Fibroblast of pulmonary artery (primary cell): ENCODE measurements at regions not wholly inside any gene's neighbourhood (a gene's known extent, or its start where the extent isn't known, plus 50 kb on each side); places are given as distances from the start of the nearest gene placed in this dataset.

Source experiments
- DNase-seq: peaks from one replicate; pipeline ENCODE4 v3.0.0-alpha.2; 2010; ENCODE audit warnings: low read depth
- H3K4me3 ChIP-seq: replicated peaks from 2 replicates; pipeline ENCODE4 v1.5.1; 2011; ENCODE audit warnings: low read depth, mild to moderate bottlenecking, control low read depth, low read length, moderate library complexity
- TF ChIP-seq, protein P1 (sequence below): IDR thresholded peaks from 2 replicates; pipeline ENCODE4 v1.5.1; 2011; ENCODE audit warnings: mild to moderate bottlenecking, control low read depth, low read length, inconsistent platforms; ENCODE audit errors: missing control alignments

DNA sequence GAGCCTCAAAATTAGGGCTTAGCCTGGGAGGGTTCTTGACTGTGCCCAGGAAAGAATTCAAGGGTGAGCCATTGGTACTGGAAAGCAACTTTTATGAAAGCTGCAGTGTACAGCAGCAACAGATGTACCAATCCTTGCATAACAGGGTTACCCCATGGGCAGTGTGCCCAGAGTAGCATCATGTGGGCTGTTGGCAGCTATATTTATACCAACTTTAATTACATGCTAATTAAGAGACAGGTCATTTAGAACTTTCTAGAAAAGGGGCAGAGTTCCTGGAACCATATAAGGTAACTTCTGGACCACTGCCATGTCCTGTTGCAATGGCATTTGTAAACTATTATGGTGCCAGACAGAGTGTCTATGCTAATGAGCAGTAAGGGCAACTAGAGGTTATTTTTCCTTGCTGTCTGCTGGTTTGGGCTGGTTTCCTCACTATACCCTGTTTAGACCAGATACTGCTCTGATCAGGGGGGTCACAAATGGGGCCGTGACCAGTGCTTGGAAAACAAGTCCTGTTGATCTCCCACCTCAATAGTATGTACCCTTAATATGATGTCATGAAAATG, 1120.5 kb upstream of the RAG2 start:
- peak; percentile 41 for DNase-seq
- H3K4me3 ChIP-seq: no peak overlapping the region
- TF ChIP-seq, protein P1, sequence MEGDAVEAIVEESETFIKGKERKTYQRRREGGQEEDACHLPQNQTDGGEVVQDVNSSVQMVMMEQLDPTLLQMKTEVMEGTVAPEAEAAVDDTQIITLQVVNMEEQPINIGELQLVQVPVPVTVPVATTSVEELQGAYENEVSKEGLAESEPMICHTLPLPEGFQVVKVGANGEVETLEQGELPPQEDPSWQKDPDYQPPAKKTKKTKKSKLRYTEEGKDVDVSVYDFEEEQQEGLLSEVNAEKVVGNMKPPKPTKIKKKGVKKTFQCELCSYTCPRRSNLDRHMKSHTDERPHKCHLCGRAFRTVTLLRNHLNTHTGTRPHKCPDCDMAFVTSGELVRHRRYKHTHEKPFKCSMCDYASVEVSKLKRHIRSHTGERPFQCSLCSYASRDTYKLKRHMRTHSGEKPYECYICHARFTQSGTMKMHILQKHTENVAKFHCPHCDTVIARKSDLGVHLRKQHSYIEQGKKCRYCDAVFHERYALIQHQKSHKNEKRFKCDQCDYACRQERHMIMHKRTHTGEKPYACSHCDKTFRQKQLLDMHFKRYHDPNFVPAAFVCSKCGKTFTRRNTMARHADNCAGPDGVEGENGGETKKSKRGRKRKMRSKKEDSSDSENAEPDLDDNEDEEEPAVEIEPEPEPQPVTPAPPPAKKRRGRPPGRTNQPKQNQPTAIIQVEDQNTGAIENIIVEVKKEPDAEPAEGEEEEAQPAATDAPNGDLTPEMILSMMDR: no peak

DNA sequence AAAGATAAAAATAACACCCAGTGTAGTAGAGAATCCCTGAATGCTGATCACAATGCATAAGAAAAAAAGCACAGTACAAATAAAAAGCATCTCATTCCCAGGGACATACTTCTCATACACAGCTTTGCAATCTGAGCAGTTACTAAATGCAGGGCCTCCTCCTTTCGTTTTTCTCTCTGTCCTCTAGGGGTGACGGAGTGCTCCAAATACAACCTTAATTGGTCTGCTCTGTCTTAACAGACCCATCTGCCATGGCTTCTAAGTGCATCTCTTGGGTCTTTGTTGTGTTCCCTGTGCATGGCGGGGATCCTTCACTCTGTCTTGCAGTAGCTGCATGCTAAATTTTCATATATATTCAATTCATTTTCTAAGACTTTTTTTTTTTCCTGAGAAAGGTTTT, 1114.2 kb upstream of the RAG2 start:
- TF ChIP-seq, protein P1: peak; percentile 38

DNA sequence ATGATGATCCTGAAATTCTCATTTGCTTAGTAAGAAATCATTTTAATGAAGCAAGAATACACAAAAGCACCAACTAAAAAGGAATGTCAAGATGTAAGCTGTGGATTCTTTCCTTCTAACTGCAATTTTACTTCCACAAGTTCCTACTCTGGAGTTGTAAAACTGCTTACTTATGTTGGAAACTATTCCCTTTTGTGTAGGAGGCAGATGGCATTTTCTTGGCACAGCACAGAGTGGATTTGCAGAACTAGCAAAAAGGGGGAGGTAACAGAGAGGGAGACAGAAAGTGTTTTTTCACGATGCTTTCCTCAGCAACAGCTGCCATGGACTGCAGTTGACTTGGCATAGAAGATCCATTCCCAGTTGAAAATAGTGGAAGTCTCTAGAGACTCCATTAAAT, 1112.0 kb upstream of the RAG2 start:
- DNase-seq: peak; percentile 89
- TF ChIP-seq, protein P1: no peak
- no peak overlapping the region for H3K4me3 ChIP-seq

More for the DNA sequence above, 1114.2 kb upstream of the RAG2 start:
- peak; percentile 23 for DNase-seq
- no peak overlapping the region for H3K4me3 ChIP-seq

DNA sequence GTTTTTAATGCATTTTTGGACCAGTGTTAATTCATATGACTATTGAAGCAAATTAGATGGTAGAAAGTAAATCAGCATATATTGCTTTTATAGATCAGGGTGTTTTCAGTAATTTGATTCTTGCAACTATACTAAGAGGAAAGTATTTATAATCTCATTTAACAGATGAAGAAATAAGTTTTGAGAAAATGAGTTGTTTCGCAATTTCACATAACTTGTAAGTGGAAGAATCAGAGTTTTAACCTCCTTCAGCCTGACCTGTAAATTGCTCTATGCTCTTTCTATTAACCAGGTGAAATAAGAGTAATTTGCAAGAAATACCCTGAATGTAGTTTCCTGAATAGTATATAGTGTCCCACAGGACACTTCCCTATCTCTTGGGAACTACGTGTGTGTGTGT, 1106.8 kb upstream of the RAG2 start:
- peak; percentile 32 for DNase-seq
- H3K4me3 ChIP-seq: no peak overlapping the region
- TF ChIP-seq, protein P1: no peak

DNA sequence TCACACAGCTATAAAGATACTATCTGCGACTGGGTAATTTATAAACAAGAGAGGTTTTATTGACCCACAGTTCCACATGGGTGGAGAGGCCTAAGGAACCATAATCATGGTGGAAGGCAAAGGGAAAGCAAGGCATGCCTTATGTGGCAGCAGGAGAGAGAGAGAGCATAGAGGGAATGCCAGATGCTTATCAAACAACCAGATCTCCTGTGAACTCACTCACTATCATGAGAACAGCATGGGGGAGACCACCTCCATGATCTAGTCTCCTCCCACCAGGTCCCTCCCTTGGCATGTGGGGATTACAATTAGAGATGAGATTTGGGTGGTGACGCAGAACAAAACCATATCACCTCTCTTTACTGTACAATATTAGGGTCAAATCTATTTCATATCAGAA, 1101.6 kb upstream of the RAG2 start:
- TF ChIP-seq, protein P1: no peak
- DNase-seq: no peak

DNA sequence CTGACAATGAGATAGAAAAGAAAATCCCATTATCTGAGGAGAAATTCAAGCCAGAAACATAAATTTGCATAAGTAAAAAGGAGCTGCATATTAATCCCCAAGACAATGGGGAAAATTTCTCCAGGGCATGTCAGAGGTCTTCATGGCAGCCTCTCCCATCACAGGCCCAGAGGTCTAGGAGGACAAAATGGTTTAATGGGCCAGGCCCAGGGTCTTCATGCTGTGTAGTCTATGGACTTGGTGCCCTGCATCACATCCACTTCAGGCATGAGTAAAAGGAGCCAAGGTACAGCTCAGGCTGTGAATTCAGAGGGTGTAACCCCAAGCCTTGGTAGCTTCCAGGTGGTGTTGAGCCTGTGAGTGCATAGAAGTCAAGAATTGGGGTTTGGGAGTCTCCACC, 1097.2 kb upstream of the RAG2 start:
- no peak for DNase-seq
- TF ChIP-seq, protein P1: no peak
- H3K4me3 ChIP-seq: no peak overlapping the region

More for the DNA sequence above, 1101.6 kb upstream of the RAG2 start:
- H3K4me3 ChIP-seq: no peak overlapping the region

DNA sequence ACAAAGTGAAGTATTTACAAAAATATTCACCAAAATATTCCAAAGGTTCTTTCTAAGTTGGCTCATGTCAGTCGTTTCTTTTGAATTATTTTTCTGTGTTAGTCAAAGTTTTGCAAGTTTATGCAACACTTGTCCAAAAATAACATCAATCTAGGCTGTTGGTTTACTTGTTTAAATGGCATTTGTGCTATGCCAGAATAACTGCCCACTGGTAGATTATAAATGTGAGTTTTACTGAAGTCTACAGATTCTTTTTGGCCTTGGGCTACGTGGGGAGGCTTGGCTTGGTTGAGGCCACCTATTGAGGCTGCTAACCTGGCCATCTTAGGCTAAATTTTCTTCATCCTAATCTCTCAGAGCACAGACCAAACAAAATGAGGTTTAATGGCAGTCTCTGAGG, 1091.9 kb upstream of the RAG2 start:
- H3K4me3 ChIP-seq: no peak overlapping the region
- peak; percentile 37 for DNase-seq
- TF ChIP-seq, protein P1: no peak
